K562 (cell line): ENCODE measurements at regions not wholly inside any gene's neighbourhood (a gene's known extent, or its start where the extent isn't known, plus 50 kb on each side); places are given as distances from the start of the nearest gene placed in this dataset.

Source experiments
- CBFA2T2 ChIP-seq: fragments of 450-650 bp; conservative IDR thresholded peaks from 2 replicates; pipeline ENCODE4 v1.6.1; 2017; ENCODE audit warnings: mild to moderate bottlenecking
- CC2D1A ChIP-seq: fragments of 450-650 bp; IDR thresholded peaks from 2 replicates; pipeline ENCODE4 v1.6.1; 2017; ENCODE audit warnings: mild to moderate bottlenecking
- CSDE1 ChIP-seq, 2 experiments: fragments of 450-650 bp; IDR thresholded peaks; 2 replicates each; pipeline ENCODE4 v1.6.1; 2016; ENCODE audit warnings: mild to moderate bottlenecking in 1 of 2
- E2F4 ChIP-seq: sonication (generic); formaldehyde crosslinking; IDR thresholded peaks from 2 replicates; pipeline ENCODE4 v1.8.0; 2022; ENCODE audit warnings: mild to moderate bottlenecking, low read depth, missing genetic modification reagents
- ELK3 ChIP-seq: fragments of 450-650 bp; formaldehyde crosslinking; IDR thresholded peaks from 2 replicates; pipeline ENCODE4 v1.4.0; 2020; ENCODE audit warnings: mild to moderate bottlenecking
- HCFC1 ChIP-seq: IDR thresholded peaks from 2 replicates; pipeline ENCODE4 v1.6.1; 2012; ENCODE audit warnings: low read depth, low read length, improper control_type of control experiment
- IRF9 ChIP-seq: fragments of 450-650 bp; IDR thresholded peaks from 2 replicates; pipeline ENCODE4 v1.6.1; 2016; ENCODE audit warnings: missing biosample characterization, missing genetic modification characterization
- ZBTB40 ChIP-seq, 2 experiments: fragments of 450-650 bp in 1 of 2; sonication (generic) in 1 of 2; formaldehyde crosslinking in 1 of 2; IDR thresholded peaks; 2 replicates each; pipeline versions ENCODE4 v1.7.1 to v1.9.0; 2016 to 2022; ENCODE audit warnings: inconsistent platforms in 1 of 2, mild to moderate bottlenecking in 1 of 2, missing genetic modification reagents in 1 of 2
- ZNF277 ChIP-seq: fragments of 250-450 bp; sonication (Bioruptor Pico); IDR thresholded peaks from 2 replicates; pipeline ENCODE4 v1.8.0; 2022; ENCODE audit warnings: inconsistent platforms, mild to moderate bottlenecking, moderate library complexity, borderline replicate concordance
- ZNF583 ChIP-seq: fragments of 250-450 bp; sonication (Bioruptor Pico); IDR thresholded peaks from 2 replicates; pipeline ENCODE4 v1.4.0; 2020
- ZNF766 ChIP-seq: fragments of 200-800 bp; sonication (Bioruptor generic); conservative IDR thresholded peaks from 2 replicates; pipeline ENCODE4 v1.6.1; 2016; ENCODE audit warnings: missing genetic modification characterization, missing compliant biosample characterization

GRCh38 chr6:27834879-27835549, 77.2 kb downstream of the OR2B2 start (continued):
- TF ChIP-seq ZNF277 (CRISPR knock-in tag) = no peak
- no peak for TF ChIP-seq E2F4 (CRISPR knock-in tag)
- peak; percentile 80; the same call in 1 of the 2 replicates for TF ChIP-seq ELK3
- TF ChIP-seq CSDE1 (IDR thresholded peaks at IDR 0.05) = no peak; a peak in 1 of 4 replicates
- TF ChIP-seq HCFC1 = no peak
- no peak for TF ChIP-seq ZNF766 (CRISPR knock-in tag)
- TF ChIP-seq CC2D1A = peak; percentile 89
- TF ChIP-seq IRF9 (tag) = no peak
- peak; percentile 83 for TF ChIP-seq CBFA2T2
- TF ChIP-seq ZBTB40 (IDR thresholded peaks at IDR 0.05) = 0 out of 2 replicates have a peak, but pooled peaks have one; percentile 10
- TF ChIP-seq ZBTB40 (CRISPR knock-in tag; IDR thresholded peaks at IDR 0.05) = no peak
- TF ChIP-seq ZNF583 = no peak
